Gastroesophageal sphincter (tissue), 3 donors: ENCODE measurements at regions not wholly inside any gene's neighbourhood (a gene's known extent, or its start where the extent isn't known, plus 50 kb on each side); places are given as distances from the start of the nearest gene placed in this dataset.

Experiments used
- EP300 ChIP-seq: sonication (generic); formaldehyde crosslinking; IDR thresholded peaks from one replicate; pipeline ENCODE4 v1.6.1; 2017; ENCODE audit warnings: antibody characterized with exemption, mild to moderate bottlenecking
- TF ChIP-seq, protein P1 (sequence below), 4 experiments: fragments of 200-600 bp in 2 of 4; fragments of 450-650 bp in 2 of 4; sonication (generic) in 1 of 4; IDR thresholded peaks; one replicate each; pipeline ENCODE4 v1.5.1; 2017 to 2019; ENCODE audit warnings: antibody characterized with exemption in 4 of 4, mild to moderate bottlenecking in 2 of 4, moderate library complexity in 2 of 4

DNA sequence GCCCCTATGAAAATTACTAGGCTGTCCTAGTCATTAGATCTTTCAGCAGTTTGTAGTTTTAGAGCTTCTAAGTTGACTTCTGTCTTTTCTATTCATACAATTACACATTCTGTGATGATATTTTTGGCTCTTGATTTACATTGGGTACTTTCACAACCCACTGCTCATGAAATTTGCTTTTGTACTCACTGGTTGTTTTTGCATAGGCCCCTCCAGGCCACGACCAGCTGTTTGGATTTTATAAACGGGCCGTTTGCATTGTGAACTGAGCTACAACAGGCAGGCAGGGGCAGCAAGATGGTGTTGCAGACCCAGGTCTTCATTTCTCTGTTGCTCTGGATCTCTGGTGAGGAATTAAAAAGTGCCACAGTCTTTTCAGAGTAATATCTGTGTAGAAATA lies 193.8 kb downstream of the RPIA start:
- TF ChIP-seq, protein P1, sequence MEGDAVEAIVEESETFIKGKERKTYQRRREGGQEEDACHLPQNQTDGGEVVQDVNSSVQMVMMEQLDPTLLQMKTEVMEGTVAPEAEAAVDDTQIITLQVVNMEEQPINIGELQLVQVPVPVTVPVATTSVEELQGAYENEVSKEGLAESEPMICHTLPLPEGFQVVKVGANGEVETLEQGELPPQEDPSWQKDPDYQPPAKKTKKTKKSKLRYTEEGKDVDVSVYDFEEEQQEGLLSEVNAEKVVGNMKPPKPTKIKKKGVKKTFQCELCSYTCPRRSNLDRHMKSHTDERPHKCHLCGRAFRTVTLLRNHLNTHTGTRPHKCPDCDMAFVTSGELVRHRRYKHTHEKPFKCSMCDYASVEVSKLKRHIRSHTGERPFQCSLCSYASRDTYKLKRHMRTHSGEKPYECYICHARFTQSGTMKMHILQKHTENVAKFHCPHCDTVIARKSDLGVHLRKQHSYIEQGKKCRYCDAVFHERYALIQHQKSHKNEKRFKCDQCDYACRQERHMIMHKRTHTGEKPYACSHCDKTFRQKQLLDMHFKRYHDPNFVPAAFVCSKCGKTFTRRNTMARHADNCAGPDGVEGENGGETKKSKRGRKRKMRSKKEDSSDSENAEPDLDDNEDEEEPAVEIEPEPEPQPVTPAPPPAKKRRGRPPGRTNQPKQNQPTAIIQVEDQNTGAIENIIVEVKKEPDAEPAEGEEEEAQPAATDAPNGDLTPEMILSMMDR (IDR thresholded peaks at IDR 0.05), result no peak
- TF ChIP-seq EP300, result no peak
